ENCODE measurements at regions not wholly inside any gene's neighbourhood (a gene's known extent, or its start where the extent isn't known, plus 50 kb on each side); places are given as distances from the start of the nearest gene placed in this dataset.

DNA sequence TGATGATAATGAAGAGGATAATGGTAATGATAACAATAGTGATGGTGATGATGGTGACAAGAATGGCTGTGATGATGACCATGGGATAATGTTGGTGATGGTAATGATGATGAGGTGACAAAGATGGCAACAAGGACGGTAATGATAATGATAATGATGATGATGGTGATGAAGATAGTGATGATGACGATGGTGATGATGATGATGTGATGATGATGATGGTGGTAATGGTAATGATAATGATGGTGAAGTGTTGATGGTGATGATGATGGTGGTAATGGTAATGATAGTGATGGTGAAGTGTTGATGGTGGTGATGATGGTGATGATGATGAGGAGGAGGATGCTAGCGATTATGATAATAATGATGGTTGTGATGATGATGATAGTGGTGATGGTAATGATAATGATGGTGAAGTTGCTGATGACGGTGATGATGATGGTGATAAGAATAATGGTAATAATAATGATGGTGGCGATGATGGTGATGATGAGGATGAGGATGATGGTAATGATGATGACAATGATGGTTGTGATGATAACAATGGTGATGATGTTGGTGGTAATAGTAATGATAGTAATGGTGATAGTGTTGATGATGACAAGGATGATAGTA, 54.7 kb upstream of the OPCML start:
- Histone ChIP-seq H2AFZ (ENCODE audit: low read length) (no peak overlapping the region), H3K4me2 (ENCODE audit: low read length) (no peak overlapping the region), H3K9me2 (ENCODE audit: low read depth, low read length) (no peaks in the 10 kb centered on the region), H3K9me3 (ENCODE audit: low read length) (no peaks in the 10 kb centered on the region), H3K27me3 (ENCODE audit: insufficient read depth, low read length) (no peaks in the 10 kb centered on the region), H3K9ac (ENCODE audit: low read length) (no peak overlapping the region), H3F3A (ENCODE audit: insufficient read depth, low read length) (no peaks in the 10 kb centered on the region), H4K20me1 (ENCODE audit: insufficient read depth, low read length) (no peaks in the 10 kb centered on the region), H3K27ac (ENCODE audit: low read depth, low read length, poor library complexity, severe bottlenecking) (no peak overlapping the region), H3K79me2 (ENCODE audit: insufficient read depth, low read length) (no peaks in the 10 kb centered on the region), H3K4me1 (ENCODE audit: insufficient read depth, low read length, severe bottlenecking) (no peaks in the 10 kb centered on the region), H3K4me3 (ENCODE audit: low read depth, low read length, poor library complexity, severe bottlenecking) (no peak overlapping the region), H3K36me3 (ENCODE audit: insufficient read depth, low read length) (no peaks in the 10 kb centered on the region)
- TF ChIP-seq, protein P1, sequence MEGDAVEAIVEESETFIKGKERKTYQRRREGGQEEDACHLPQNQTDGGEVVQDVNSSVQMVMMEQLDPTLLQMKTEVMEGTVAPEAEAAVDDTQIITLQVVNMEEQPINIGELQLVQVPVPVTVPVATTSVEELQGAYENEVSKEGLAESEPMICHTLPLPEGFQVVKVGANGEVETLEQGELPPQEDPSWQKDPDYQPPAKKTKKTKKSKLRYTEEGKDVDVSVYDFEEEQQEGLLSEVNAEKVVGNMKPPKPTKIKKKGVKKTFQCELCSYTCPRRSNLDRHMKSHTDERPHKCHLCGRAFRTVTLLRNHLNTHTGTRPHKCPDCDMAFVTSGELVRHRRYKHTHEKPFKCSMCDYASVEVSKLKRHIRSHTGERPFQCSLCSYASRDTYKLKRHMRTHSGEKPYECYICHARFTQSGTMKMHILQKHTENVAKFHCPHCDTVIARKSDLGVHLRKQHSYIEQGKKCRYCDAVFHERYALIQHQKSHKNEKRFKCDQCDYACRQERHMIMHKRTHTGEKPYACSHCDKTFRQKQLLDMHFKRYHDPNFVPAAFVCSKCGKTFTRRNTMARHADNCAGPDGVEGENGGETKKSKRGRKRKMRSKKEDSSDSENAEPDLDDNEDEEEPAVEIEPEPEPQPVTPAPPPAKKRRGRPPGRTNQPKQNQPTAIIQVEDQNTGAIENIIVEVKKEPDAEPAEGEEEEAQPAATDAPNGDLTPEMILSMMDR (IDR thresholded peaks at IDR 0.05; ENCODE audit: low read length): no peak
- TF ChIP-seq EZH2 (IDR thresholded peaks at IDR 0.05; ENCODE audit: borderline replicate concordance, low read length): no peak

DNA sequence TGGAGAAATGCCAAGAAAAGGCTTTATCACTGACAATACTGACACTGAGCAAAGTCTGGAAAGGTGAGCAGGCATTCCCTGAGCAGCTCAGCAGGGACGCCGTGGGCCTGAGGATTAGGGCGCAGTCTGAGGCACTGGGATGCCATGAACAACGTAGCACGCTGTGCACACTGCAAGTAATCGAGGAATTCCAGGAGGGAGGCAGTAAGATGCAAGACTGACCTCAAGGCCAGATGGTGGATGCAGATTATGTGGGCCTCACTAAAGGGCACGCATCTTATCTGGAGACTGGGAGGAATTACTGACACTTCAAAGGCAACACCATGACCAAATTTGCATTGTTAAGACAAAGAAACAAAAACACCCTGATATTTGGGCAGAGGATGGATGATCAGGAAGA, 50.4 kb upstream of the OPCML start:
- no peak for TF ChIP-seq EZH2 (IDR thresholded peaks at IDR 0.05; ENCODE audit: borderline replicate concordance, low read length)
- TF ChIP-seq, protein P1 (IDR thresholded peaks at IDR 0.05; ENCODE audit: low read length): no peak

DNA sequence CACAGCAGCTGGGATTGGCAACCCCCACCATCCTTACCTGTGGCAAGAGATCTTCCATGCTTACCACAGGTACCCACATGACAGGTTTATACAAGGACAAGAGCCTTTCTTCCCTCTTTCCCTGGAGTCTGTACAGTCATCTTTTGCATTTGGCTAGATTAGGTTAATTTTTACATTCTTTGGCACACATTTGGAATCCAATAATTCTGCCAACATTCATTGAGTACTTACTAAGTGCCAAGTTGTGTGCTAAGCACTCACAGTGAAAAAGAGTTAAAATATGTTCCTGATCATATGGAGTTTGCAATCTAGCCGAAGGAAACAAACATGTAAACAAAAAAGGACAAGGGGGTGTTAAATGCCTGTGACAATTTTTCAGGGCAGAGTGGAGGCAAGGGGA, 50.0 kb upstream of the OPCML start:
- Histone ChIP-seq H3K9me2 (ENCODE audit: low read depth, low read length) (no peaks in the 10 kb centered on the region), H4K20me1 (ENCODE audit: insufficient read depth, low read length) (no peaks in the 10 kb centered on the region), H3K9me3 (ENCODE audit: low read length) (no peaks in the 10 kb centered on the region), H3K36me3 (ENCODE audit: insufficient read depth, low read length) (no peaks in the 10 kb centered on the region), H3K4me1 (ENCODE audit: insufficient read depth, low read length, severe bottlenecking) (no peaks in the 10 kb centered on the region), H2AFZ (ENCODE audit: low read length) (no peak overlapping the region), H3K4me2 (ENCODE audit: low read length) (no peak overlapping the region), H3K79me2 (ENCODE audit: insufficient read depth, low read length) (no peaks in the 10 kb centered on the region), H3K9ac (ENCODE audit: low read length) (no peak overlapping the region), H3K27me3 (ENCODE audit: insufficient read depth, low read length) (no peaks in the 10 kb centered on the region), H3F3A (ENCODE audit: insufficient read depth, low read length) (no peaks in the 10 kb centered on the region), H3K4me3 (ENCODE audit: low read depth, low read length, poor library complexity, severe bottlenecking) (no peak overlapping the region), H3K27ac (ENCODE audit: low read depth, low read length, poor library complexity, severe bottlenecking) (no peak overlapping the region)
- no peak for TF ChIP-seq EZH2 (IDR thresholded peaks at IDR 0.05; ENCODE audit: borderline replicate concordance, low read length)
- TF ChIP-seq, protein P1 (IDR thresholded peaks at IDR 0.05; ENCODE audit: low read length): no peak

More for the DNA sequence above, 50.4 kb upstream of the OPCML start:
- no peaks in the 10 kb centered on the region for H3F3A ChIP-seq (ENCODE audit: insufficient read depth, low read length)
- no peaks in the 10 kb centered on the region for H3K9me3 ChIP-seq (ENCODE audit: low read length)
- H3K4me3 ChIP-seq (ENCODE audit: low read depth, low read length, poor library complexity, severe bottlenecking): no peak overlapping the region
- no peak overlapping the region for H2AFZ ChIP-seq (ENCODE audit: low read length)
- no peaks in the 10 kb centered on the region for H3K27me3 ChIP-seq (ENCODE audit: insufficient read depth, low read length)
- H3K9me2 ChIP-seq (ENCODE audit: low read depth, low read length): no peaks in the 10 kb centered on the region
- no peak overlapping the region for H3K4me2 ChIP-seq (ENCODE audit: low read length)
- no peaks in the 10 kb centered on the region for H4K20me1 ChIP-seq (ENCODE audit: insufficient read depth, low read length)
- H3K79me2 ChIP-seq (ENCODE audit: insufficient read depth, low read length): no peaks in the 10 kb centered on the region
- H3K27ac ChIP-seq (ENCODE audit: low read depth, low read length, poor library complexity, severe bottlenecking): no peak overlapping the region
- no peaks in the 10 kb centered on the region for H3K36me3 ChIP-seq (ENCODE audit: insufficient read depth, low read length)
- H3K4me1 ChIP-seq (ENCODE audit: insufficient read depth, low read length, severe bottlenecking): no peaks in the 10 kb centered on the region
- H3K9ac ChIP-seq (ENCODE audit: low read length): no peak overlapping the region
